Islet of Langerhans (tissue), 1 donor: ENCODE measurements at regions not wholly inside any gene's neighbourhood (a gene's known extent, or its start where the extent isn't known, plus 50 kb on each side); places are given as distances from the start of the nearest gene placed in this dataset.
"Not testable (repeated sequence)": the region's sequence is repeated elsewhere in the genome, so short reads cannot be mapped to it uniquely, and the experiment has no call there.

Experiments
- FAIRE-seq: peaks from one replicate; lab custom pipeline; 2011; peaks lifted over from hg19 to GRCh38; lab: Jason Lieb, UNC

- no peak for FAIRE-seq
Measured at GRCh38 chr2:34162231-34162630, 563.1 kb upstream of the FAM98A start.

DNA sequence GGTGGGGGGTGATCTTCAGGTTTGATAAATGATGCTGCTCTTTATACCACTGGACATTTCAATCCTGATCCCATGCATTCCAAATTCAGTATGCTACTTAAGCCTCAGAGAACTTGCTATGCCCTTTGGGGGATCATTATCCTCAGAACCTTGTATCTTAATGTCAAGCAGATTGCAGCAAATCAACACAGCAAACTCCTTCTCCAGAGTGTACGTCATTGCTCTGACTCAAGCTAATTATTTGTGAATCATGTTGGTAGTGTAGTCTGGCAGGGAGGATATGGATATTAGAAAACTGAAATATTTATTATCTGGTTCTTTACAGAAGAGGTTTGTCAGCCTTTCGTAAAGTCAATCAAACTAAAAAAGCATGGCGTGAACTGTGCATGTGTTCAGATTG is 562.5 kb upstream of the FAM98A start:
- FAIRE-seq: no peak

DNA sequence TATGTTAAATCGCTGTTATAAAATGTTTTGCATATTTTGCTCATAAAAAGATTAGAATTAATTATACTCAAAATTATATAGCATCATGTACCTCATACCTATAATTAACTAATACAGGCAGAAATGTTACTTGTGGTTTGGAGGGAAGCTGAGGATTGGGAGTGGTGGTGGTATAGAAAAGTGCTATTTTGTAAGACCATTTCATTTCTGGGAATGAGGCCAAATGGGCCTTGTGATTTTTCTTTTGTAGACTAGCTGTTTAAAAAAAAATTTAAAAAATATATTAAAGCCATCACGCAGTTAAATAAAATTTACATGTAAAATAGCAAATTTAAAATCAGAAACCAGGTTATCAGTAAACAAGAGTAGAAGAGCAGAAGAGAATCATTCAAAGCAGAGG is 560.8 kb upstream of the FAM98A start:
- FAIRE-seq: no peak

- FAIRE-seq: no peak
Measured at GRCh38 chr2:34153484-34153883, 554.4 kb upstream of the FAM98A start.

DNA sequence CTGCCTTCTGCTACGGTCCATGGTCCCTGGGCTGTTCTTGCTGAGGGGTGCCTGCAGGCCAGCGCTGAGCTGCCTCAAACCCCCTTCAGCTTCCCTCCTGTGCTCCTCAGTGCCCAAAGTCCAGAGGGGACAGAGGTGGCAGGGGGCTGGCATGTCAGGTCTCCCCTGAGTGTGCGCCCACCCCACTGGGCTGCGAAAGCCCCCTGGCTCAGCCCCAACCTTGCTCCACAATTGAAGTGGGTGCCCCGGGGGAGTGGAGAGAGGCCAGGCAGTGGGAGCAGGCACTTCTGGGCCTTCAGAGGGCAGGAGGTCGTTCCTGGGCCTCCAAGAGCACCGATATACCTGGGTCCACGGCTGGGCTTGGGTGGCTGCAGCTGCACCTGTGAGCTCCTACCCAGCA is 548.7 kb upstream of the FAM98A start:
- no peak for FAIRE-seq

DNA sequence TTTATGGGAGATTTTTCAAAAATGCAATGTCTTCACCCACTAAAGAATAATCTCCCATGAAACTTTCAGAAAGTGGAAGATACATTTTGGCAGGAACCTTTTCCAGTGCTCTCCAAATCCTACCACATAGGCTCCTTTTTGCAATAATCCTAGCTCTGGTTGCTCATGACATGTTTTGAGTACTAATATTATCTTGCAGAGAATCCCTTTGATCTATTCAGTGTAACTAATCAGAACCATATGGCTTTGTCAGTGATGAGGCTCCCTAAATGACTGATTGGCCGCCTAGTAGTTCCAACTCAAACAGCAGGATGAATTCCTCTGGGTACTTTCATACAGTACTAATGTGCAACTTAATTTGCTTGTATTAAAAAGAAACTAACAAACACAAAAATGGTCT is 544.0 kb upstream of the FAM98A start:
- FAIRE-seq: no peak

DNA sequence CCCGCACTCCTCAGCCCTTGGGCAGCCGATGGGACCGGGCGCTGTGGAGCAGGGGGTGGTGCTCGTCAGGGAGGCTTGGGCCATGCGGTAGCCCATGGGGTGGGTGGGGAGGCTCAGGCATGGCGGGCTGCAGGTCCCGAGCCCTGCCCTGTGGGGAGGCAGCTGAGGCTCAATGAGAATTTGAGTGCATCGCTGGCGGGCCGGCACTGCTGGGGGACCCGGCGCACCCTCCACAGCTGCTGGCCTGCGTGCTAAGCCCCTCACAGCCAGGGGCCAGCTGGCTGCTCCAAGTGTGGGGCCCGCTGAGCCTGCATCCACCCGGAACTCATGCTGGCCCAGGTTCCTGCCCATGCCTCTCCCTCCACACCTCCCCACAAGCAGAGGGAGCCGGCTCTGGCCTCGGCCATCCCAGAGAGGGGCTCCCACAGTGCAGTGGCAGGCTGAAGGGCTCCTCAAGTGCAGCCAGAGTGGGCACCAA is 543.5 kb upstream of the FAM98A start:
- not testable (repeated sequence) for FAIRE-seq

GRCh38 chr2:34133065-34133464 is 534.0 kb upstream of the FAM98A start:
- FAIRE-seq: not testable (repeated sequence)

DNA sequence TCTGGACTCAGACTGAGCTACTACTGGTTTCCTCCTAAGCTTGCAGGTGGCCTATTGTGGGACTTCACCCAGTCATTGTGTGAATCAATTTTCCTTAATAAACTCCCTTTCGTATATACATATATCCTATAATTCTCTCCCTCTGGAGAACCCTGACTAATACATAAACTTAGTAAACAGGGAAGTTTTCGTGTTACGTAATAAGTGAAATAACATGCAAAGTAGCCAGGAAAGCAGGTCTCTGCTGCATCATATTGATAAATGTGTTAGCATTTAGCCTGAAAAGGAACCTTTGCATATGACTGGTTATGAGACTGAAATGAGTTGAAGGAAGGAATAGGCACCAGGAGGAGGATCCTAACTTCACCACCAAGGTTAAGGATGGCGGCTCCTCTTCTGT is 527.2 kb upstream of the FAM98A start:
- FAIRE-seq: no peak

DNA sequence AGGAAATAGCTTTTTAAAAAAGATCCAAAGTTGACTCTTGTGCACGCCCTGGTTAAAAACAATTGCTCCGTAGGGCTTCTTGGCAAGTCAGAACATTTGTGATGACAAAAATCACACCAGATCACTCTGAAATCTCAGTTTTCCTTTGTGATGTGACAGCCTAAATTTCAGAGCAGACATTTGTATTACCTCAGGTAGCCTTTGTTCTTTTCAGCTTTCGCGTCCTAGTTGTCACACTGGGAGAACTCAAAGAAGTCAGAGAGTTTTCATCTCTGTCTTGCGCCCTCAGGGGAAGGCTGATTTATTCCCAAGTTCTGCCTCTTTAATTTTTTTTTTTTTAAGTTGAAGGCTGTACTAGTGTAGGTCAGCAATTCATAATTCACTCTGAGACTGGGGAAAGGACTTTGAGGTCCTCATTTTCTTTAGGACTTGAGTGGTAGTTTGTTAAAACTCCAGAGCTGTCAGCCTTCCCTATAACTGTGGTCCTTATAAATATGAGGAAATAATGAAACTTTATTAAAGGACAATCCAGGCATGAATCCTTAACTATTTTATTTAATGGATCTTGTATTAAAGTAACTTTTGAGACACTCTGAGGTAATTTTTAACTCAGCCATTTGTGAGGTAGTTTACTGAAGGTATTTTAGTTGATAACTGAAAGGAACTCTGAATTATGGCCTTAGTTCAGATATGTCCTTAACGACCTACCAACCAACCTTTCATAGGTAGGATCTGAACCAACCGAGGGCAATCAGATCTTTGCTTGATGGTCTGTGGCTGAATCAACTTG is 525.1 kb upstream of the FAM98A start:
- FAIRE-seq: no peak

DNA sequence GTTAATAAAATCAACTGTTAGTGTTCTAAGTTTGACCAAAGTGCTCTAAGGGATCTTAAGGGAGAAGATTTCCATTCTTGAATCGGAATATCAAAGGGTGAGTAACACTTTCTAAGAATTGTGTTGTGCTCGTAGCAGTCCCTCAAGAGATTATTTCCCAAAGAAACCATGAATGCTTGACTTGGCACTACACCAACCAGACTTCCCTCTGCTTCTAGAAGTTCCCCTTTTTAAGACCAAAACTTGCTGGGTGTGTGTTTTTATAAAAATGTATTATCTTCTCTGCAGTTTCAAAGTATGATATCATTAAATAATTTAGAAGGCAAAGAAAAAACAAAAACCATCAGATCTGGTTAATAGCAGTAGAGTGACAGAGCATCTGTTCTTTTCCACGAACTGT is 522.0 kb upstream of the FAM98A start:
- FAIRE-seq: no peak

DNA sequence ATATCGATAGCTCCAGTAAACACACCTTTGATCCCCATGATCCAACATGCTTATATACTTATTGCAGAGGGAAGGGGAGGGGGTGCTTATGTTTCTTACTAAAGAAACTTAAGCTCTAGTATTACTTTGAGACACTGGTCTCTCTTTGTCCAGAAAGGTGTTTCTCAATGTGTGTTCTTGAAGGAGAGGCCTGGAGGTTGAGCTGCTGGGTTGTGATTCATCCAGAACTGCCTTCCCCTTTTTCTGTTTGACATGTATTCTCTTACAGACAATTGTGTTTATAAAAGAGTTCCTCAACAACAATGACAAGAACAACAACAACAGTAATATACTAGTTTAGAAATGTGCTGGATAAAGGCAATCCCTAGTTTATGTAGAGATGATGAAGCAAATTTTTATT is 516.0 kb upstream of the FAM98A start:
- no peak for FAIRE-seq

- FAIRE-seq: no peak
Measured at GRCh38 chr2:34112161-34112560, 513.1 kb upstream of the FAM98A start.

- FAIRE-seq: no peak
Measured at GRCh38 chr2:34110392-34110791, 511.3 kb upstream of the FAM98A start.

DNA sequence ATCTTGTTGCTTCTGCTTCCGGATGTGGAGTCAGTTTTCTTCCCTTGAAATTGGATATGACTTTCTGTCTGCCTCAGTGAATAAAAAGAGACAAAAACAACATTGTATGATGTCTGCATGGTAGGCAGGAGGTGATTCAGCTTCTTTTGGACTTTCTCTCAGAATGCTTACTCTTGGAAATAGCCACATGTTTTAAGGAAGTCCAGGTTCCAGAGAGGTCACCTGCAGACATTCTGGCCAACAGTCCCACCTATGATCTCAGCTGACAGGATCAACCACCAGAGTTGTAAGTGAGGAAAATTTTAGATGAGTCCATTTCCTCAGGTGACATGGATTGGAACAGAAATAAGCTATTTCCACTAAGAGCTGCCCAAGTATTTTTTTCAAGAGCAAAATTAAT is 508.7 kb upstream of the FAM98A start:
- FAIRE-seq: no peak

- no peak for FAIRE-seq
Measured at GRCh38 chr2:34105006-34105767, 506.1 kb upstream of the FAM98A start.

DNA sequence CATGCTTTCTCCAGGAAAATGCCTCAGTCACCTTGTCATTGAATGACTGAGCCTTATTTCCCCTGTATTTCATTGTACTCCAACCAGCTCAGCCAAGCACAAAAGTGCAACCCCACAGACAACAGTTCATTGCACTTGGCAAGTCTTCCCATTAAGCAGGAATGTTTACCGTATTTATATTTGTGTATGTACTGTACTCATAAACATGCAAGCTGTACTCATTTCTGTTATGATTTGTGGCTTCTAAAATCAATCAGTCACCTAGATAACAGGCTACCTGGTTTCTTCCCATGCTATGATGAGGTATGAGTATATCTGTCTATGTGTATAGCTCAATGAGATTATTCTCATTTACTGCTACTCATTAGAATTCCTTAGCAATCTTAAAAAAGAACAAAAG is 505.5 kb upstream of the FAM98A start:
- no peak for FAIRE-seq

- FAIRE-seq: no peak
Measured at GRCh38 chr2:34103437-34103836, 504.3 kb upstream of the FAM98A start.

DNA sequence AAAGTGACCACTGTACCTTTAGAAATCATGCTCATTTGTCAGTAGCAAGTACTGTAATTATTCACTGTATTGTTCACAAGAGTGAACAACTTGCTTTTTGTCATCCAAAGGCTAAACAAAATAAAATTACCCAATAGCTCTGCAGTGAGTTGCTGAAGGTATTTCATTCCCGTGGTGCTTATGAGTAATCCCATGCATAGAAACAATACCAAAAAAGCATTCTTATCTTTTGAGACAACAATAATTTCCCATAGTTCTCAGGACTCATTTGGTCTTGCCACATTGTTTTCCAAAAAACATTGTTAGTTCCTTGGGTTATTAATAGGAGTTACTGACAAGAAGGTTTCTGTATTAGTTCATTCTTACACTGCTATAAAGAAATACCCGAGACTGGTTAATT is 503.2 kb upstream of the FAM98A start:
- FAIRE-seq: no peak

DNA sequence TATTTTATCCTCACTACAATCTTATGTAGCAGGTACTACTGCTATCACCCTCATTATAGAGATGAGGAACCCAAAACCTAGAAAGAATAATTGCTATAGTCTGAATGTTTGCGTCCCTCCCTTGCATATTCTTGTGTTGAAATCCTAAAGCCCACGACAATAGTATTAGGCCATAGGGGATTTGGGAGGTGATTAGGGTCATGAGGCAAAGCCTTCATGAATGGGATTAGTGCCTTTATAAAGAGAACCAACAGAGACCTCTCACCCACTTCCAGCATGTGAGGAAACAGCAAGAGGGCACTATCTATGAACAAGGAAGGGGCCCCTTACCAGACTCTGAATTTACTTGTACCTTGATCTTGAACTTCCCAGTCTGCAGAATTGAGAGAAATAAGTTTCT is 500.3 kb upstream of the FAM98A start:
- no peak for FAIRE-seq

- FAIRE-seq: no peak
Measured at GRCh38 chr2:34098256-34098655, 499.2 kb upstream of the FAM98A start.

DNA sequence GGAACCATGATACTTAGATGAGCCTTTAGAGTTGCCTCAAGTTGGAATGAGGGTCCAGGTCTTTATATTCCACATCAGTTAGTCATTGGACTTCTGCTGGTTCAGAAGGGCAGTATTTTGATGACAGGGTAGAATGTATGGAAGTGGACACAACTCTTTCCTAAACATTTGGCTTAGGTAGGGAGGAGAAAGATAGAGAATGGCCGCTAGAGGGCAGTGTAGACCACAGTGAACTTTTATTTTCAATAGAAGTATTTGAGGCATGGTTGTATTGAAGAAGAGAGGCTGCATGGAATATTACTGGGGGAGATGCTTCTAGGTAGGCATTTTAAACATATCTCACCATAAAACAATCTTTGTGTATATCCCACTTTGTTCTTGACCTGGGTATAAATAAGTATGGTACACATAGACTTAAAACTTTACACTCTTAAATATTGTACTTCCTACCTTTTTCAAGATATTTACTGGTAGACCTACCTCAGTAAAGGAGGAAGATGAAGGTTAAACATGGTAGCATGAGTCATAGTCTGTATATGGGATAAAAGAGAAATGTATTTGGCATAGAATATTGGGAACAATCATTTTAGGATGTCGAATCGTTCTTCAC is 497.6 kb upstream of the FAM98A start:
- FAIRE-seq: peak; percentile 97

DNA sequence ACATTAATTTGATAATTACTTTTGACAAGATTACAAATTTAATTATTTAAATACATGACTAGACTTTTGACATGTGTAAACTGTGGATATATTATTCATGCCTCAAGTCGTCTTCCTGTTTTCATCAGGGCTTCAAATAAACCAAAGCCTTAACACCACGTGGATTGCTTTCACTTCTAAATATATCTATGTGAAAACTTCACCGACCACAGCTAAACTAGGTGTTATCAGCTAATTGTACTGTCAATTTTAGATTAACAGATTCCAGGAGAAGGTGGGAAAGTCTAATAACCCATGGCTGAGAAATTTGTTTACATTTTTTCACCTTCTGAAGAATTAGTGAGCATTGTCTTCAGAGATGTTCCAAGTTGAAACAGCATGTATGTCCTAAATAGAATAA is 494.7 kb upstream of the FAM98A start:
- FAIRE-seq: no peak
